22Rv1 (cell line): ENCODE measurements at regions not wholly inside any gene's neighbourhood (a gene's known extent, or its start where the extent isn't known, plus 50 kb on each side); places are given as distances from the start of the nearest gene placed in this dataset.

Experiments
- H3K27ac ChIP-seq: fragments of 450-650 bp; 2 replicates; pipeline ENCODE4 v1.5.1; 2017
- CTCF ChIP-seq: fragments of 450-650 bp; IDR thresholded peaks from 2 replicates; pipeline ENCODE4 v1.5.1; 2017; ENCODE audit warnings: mild to moderate bottlenecking
- ZFX ChIP-seq: fragments of 450-650 bp; IDR thresholded peaks from 2 replicates; pipeline ENCODE4 v1.6.1; 2017; ENCODE audit warnings: antibody characterized with exemption, borderline replicate concordance

GRCh38 chrX:36436361-36436760, 516.8 kb downstream of the CFAP47 start:
- no peak for TF ChIP-seq CTCF
- no peak for TF ChIP-seq ZFX
- H3K27ac ChIP-seq: no peak overlapping the region

- no peak for TF ChIP-seq CTCF
- TF ChIP-seq ZFX: no peak
- no peak overlapping the region for H3K27ac ChIP-seq
Observed at GRCh38 chrX:36443007-36443406, 523.5 kb downstream of the CFAP47 start.

DNA sequence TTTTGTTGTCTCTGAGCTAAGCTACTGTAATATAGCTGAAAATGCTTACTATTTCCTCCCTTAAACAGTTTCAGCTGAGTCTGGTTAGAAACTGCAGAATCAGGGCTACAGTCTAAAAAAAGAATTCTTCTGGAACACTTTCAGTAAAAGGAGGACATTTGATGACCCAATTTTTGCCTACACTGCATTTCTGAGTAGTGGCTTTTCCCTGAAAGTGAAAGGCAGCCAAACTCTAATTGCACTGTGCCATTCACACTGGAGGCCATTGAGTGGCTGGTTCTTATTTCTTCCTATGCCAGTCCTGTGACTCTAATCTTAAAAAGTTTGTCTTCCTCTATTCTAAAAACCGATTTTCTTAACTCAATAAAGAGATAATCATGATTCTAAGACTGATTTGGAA, 526.0 kb downstream of the CFAP47 start:
- no peak overlapping the region for H3K27ac ChIP-seq
- TF ChIP-seq ZFX (no peak), CTCF (no peak)

DNA sequence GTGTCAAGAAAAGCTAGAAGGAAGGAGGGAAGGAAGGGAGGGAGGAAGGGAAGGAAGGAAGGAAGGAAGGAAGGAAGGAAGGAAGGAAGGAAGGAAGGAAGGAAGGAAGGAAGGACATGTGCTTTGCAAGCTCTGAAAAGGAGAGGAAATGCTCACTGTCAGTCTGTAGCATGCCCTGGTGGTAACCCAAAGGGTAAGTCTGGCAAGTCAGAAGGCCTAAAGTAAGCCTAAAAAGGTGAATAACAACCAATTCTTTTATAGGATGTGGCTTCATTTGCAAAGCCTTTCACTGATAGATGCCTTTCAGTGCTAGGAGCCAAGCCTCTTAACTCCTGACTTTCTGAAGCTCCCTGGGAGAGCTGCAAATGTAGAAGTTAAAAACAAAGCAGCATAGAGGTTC, 542.6 kb downstream of the CFAP47 start:
- TF ChIP-seq CTCF (no peak), ZFX (no peak)
- H3K27ac ChIP-seq: no peak overlapping the region

- H3K27ac ChIP-seq: no peak overlapping the region
- TF ChIP-seq ZFX (no peak), CTCF (no peak)
Observed at GRCh38 chrX:36480441-36480990, 527.6 kb upstream of the FAM47C start.

DNA sequence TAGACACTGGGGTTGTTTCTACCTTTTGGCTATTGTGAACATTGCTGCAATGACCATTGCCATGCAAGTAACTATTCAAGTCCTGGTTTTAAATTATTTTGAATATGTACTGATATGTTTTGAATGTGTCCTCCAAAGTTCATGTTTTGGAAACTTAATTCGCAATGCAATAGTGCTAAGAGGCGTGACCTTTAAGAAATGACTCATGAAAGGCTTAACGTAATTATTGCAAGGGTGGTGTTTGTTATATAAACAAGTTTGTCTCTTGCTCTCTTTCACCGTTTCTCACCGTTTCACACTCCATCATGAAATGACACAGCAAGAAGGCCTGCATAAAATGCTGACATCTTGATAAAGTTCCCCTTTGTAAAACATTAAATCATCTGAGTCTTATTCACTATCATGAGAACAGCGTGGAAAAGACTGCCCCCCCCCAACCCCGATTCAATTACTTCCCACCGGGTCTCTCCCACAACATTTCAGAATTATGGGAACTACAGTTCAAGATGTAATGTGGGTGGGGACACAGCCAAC, 506.9 kb upstream of the FAM47C start:
- H3K27ac ChIP-seq: no peak overlapping the region
- TF ChIP-seq CTCF (no peak), ZFX (no peak)

DNA sequence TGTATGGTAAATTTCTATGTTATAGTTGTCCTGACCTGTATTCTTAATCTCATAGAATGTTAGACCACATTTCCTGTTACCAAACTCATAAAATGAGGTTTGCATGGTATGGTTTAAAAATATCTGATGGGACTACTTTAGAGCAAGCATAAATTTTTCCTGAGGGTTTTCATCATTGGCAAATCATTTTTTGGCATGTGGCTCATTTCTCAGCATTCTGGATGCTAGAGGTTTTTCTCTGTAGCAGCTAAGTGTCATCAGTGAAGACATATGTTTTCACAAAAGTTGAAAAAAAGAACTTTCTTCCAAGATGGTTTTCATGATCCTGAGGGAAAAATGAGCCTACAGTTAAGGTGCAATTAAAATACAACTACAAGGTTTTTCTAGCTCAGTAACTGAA, 503.5 kb upstream of the FAM47C start:
- no peak overlapping the region for H3K27ac ChIP-seq
- TF ChIP-seq CTCF (no peak), ZFX (no peak)
